ENCODE measurements at regions not wholly inside any gene's neighbourhood (a gene's known extent, or its start where the extent isn't known, plus 50 kb on each side); places are given as distances from the start of the nearest gene placed in this dataset.

- H3F3A ChIP-seq (ENCODE audit: low read depth) = no peaks in the 10 kb centered on the region
- no peaks in the 10 kb centered on the region for H3K4me1 ChIP-seq (ENCODE audit: insufficient read depth, low read length, poor library complexity, severe bottlenecking)
- H3K4me2 ChIP-seq (ENCODE audit: low read depth, low read length, poor library complexity, severe bottlenecking) = no peak overlapping the region
- TF ChIP-seq CTCF (conservative IDR thresholded peaks at IDR 0.05; ENCODE audit: low read length) = no peak
- no peak for TF ChIP-seq EZH2phosphoT487 (IDR thresholded peaks at IDR 0.05; ENCODE audit: borderline replicate concordance)
- H3K9me2 ChIP-seq (replicated peaks; ENCODE audit: low read depth, low read length) = no peaks in the 10 kb centered on the region
- no peaks in the 10 kb centered on the region for H4K20me1 ChIP-seq (ENCODE audit: insufficient read depth, low read length, poor library complexity, severe bottlenecking)
- H3K27me3 ChIP-seq (ENCODE audit: insufficient read depth, low read length, poor library complexity, severe bottlenecking) = no peaks in the 10 kb centered on the region
- H3K9me3 ChIP-seq (ENCODE audit: insufficient read depth, low read depth, low read length) = peaks cover 19% of the 10 kb centered on the region; the same call in 1 of the 2 replicates
- no peaks in the 10 kb centered on the region for H3K79me2 ChIP-seq (ENCODE audit: insufficient read depth, low read length)
- H3K9ac ChIP-seq (ENCODE audit: low read depth, low read length, poor library complexity, severe bottlenecking) = no peak overlapping the region
- no peak overlapping the region for H2AFZ ChIP-seq (ENCODE audit: low read length)
- H3K36me3 ChIP-seq (ENCODE audit: insufficient read depth, low read length) = no peaks in the 10 kb centered on the region
- no peak overlapping the region for H3K4me3 ChIP-seq (ENCODE audit: low read length, poor library complexity, severe bottlenecking)
Measured at GRCh38 chr5:3343911-3344310, 251.7 kb upstream of the IRX1 start.

DNA sequence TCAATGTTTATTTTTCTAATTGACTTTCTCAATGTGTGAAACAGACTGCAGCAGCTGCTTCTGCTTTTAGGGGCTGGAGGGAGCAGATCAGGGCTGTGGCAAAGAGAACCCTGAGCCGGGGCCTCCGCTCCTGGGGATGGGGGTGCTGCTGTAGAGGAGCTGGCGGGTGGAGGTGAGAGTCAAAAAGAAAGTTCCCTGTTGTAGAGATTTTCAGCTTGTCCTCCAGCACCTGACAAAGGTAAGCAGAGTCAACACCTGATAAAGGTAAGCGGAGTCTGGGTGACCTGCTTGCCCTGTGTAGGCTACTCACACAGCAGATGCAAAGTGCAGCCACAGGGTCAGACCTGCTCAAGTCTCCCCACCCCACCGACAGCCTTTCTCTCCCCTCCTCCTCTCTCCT, 252.4 kb upstream of the IRX1 start:
- H3K4me2 ChIP-seq (ENCODE audit: low read depth, low read length, poor library complexity, severe bottlenecking) = no peak overlapping the region
- no peak for TF ChIP-seq EZH2phosphoT487 (IDR thresholded peaks at IDR 0.05; ENCODE audit: borderline replicate concordance)
- TF ChIP-seq CTCF (conservative IDR thresholded peaks at IDR 0.05; ENCODE audit: low read length) = no peak
- no peaks in the 10 kb centered on the region for H3K36me3 ChIP-seq (ENCODE audit: insufficient read depth, low read length)
- no peaks in the 10 kb centered on the region for H3F3A ChIP-seq (ENCODE audit: low read depth)
- H3K9me2 ChIP-seq (replicated peaks; ENCODE audit: low read depth, low read length) = no peaks in the 10 kb centered on the region
- H2AFZ ChIP-seq (ENCODE audit: low read length) = no peak overlapping the region
- no peaks in the 10 kb centered on the region for H3K79me2 ChIP-seq (ENCODE audit: insufficient read depth, low read length)
- H3K9ac ChIP-seq (ENCODE audit: low read depth, low read length, poor library complexity, severe bottlenecking) = no peak overlapping the region
- H3K9me3 ChIP-seq (ENCODE audit: insufficient read depth, low read depth, low read length) = peaks cover 15% of the 10 kb centered on the region; the same call in 1 of the 2 replicates
- H3K4me3 ChIP-seq (ENCODE audit: low read length, poor library complexity, severe bottlenecking) = no peak overlapping the region
- H3K4me1 ChIP-seq (ENCODE audit: insufficient read depth, low read length, poor library complexity, severe bottlenecking) = no peaks in the 10 kb centered on the region
- no peaks in the 10 kb centered on the region for H3K27me3 ChIP-seq (ENCODE audit: insufficient read depth, low read length, poor library complexity, severe bottlenecking)
- no peaks in the 10 kb centered on the region for H4K20me1 ChIP-seq (ENCODE audit: insufficient read depth, low read length, poor library complexity, severe bottlenecking)

- Histone ChIP-seq H3K4me2 (ENCODE audit: low read depth, low read length, poor library complexity, severe bottlenecking) (no peak overlapping the region), H3K27me3 (ENCODE audit: insufficient read depth, low read length, poor library complexity, severe bottlenecking) (no peaks in the 10 kb centered on the region), H3K36me3 (ENCODE audit: insufficient read depth, low read length) (no peaks in the 10 kb centered on the region), H3K4me3 (ENCODE audit: low read length, poor library complexity, severe bottlenecking) (no peak overlapping the region), H3K4me1 (ENCODE audit: insufficient read depth, low read length, poor library complexity, severe bottlenecking) (no peaks in the 10 kb centered on the region), H3K9me2 (replicated peaks; ENCODE audit: low read depth, low read length) (no peaks in the 10 kb centered on the region), H3K79me2 (ENCODE audit: insufficient read depth, low read length) (no peaks in the 10 kb centered on the region), H2AFZ (ENCODE audit: low read length) (no peak overlapping the region), H4K20me1 (ENCODE audit: insufficient read depth, low read length, poor library complexity, severe bottlenecking) (no peaks in the 10 kb centered on the region), H3K9me3 (ENCODE audit: insufficient read depth, low read depth, low read length) (peaks cover 9% of the 10 kb centered on the region; the same call in 1 of the 2 replicates), H3F3A (ENCODE audit: low read depth) (no peaks in the 10 kb centered on the region), H3K9ac (ENCODE audit: low read depth, low read length, poor library complexity, severe bottlenecking) (no peak overlapping the region)
- TF ChIP-seq CTCF (conservative IDR thresholded peaks at IDR 0.05; ENCODE audit: low read length) (no peak), EZH2phosphoT487 (IDR thresholded peaks at IDR 0.05; ENCODE audit: borderline replicate concordance) (no peak)
Measured at GRCh38 chr5:3342271-3343100, 253.1 kb upstream of the IRX1 start.

Data from Loucy (cell line).